HEK293T (cell line): ENCODE measurements at regions not wholly inside any gene's neighbourhood (a gene's known extent, or its start where the extent isn't known, plus 50 kb on each side); places are given as distances from the start of the nearest gene placed in this dataset.

Experiments
- CTCF ChIA-PET: fragments of 350-600 bp; formaldehyde crosslinking; extraction: SDS; loops from one replicate; lab custom pipeline; 2021; ENCODE audit warnings: antibody characterized with exemption, inconsistent platforms; lab: Yijun Ruan, JAX
- POLR2A ChIA-PET: fragments of 350-600 bp; formaldehyde crosslinking; extraction: SDS; loops from one replicate; lab custom pipeline; 2020; ENCODE audit warnings: antibody characterized with exemption, inconsistent platforms; lab: Yijun Ruan, JAX
- DNase-seq: peaks from one replicate; pipeline ENCODE4 v3.0.0; 2012; ENCODE audit warnings: mixed read lengths; ENCODE audit errors: extremely low spot score
- ARNT ChIP-seq: fragments of 450-650 bp; IDR thresholded peaks from 2 replicates; pipeline ENCODE4 v1.6.1; 2017; ENCODE audit warnings: mild to moderate bottlenecking
- BHLHE40 ChIP-seq: fragments of 450-650 bp; IDR thresholded peaks from 2 replicates; pipeline ENCODE4 v1.6.1; 2016; ENCODE audit warnings: mild to moderate bottlenecking, moderate library complexity, borderline replicate concordance
- CTBP1 ChIP-seq: fragments of 450-650 bp; IDR thresholded peaks from 2 replicates; pipeline ENCODE4 v1.6.1; 2016; ENCODE audit warnings: borderline replicate concordance
- ELF4 ChIP-seq: fragments of 450-650 bp; IDR thresholded peaks from 2 replicates; pipeline ENCODE4 v1.6.1; 2017; ENCODE audit warnings: antibody characterized with exemption
- FOXA1 ChIP-seq: fragments of 450-650 bp; IDR thresholded peaks from 2 replicates; pipeline ENCODE4 v1.6.1; 2016; ENCODE audit warnings: mild to moderate bottlenecking
- FOXK2 ChIP-seq: fragments of 450-650 bp; IDR thresholded peaks from 2 replicates; pipeline ENCODE4 v1.6.1; 2016; ENCODE audit warnings: mild to moderate bottlenecking
- FOXM1 ChIP-seq: fragments of 450-650 bp; IDR thresholded peaks from 2 replicates; pipeline ENCODE4 v1.6.1; 2017; ENCODE audit warnings: mild to moderate bottlenecking, borderline replicate concordance
- HDGF ChIP-seq: fragments of 450-650 bp; IDR thresholded peaks from 2 replicates; pipeline ENCODE4 v1.6.1; 2017; ENCODE audit warnings: antibody characterized with exemption, borderline replicate concordance
- L3MBTL2 ChIP-seq: fragments of 450-650 bp; conservative IDR thresholded peaks from 2 replicates; pipeline ENCODE4 v1.6.1; 2016; ENCODE audit warnings: mild to moderate bottlenecking
- LEF1 ChIP-seq: fragments of 450-650 bp; IDR thresholded peaks from 2 replicates; pipeline ENCODE4 v1.6.1; 2017; ENCODE audit warnings: mild to moderate bottlenecking, borderline replicate concordance
- NFRKB ChIP-seq: fragments of 450-650 bp; IDR thresholded peaks from 2 replicates; pipeline ENCODE4 v1.6.1; 2016; ENCODE audit warnings: mild to moderate bottlenecking, moderate library complexity
- PKNOX1 ChIP-seq: fragments of 450-650 bp; IDR thresholded peaks from 2 replicates; pipeline ENCODE4 v1.6.1; 2016
- SP1 ChIP-seq: fragments of 450-650 bp; IDR thresholded peaks from 2 replicates; pipeline ENCODE4 v1.6.1; 2017
- SUZ12 ChIP-seq: fragments of 450-650 bp; IDR thresholded peaks from 2 replicates; pipeline ENCODE4 v1.6.1; 2016; ENCODE audit warnings: mild to moderate bottlenecking
- TARDBP ChIP-seq: fragments of 450-650 bp; IDR thresholded peaks from 2 replicates; pipeline ENCODE4 v1.6.1; 2016
- ZNF384 ChIP-seq: fragments of 450-650 bp; IDR thresholded peaks from 2 replicates; pipeline ENCODE4 v1.6.1; 2016

- ChIA-PET CTCF (no interaction called here), POLR2A (no interaction called here)
- TF ChIP-seq SUZ12, result no peak
- no peak for TF ChIP-seq L3MBTL2
- TF ChIP-seq HDGF, result no peak
- no peak for TF ChIP-seq FOXM1
- no peak for TF ChIP-seq TARDBP
- TF ChIP-seq CTBP1, result no peak
- no peak for TF ChIP-seq LEF1
- TF ChIP-seq ARNT, result no peak
- TF ChIP-seq FOXA1, result no peak
- TF ChIP-seq FOXK2, result no peak
- TF ChIP-seq SP1, result no peak
- TF ChIP-seq NFRKB, result no peak
- DNase-seq, result no peak
Observed at GRCh38 chr18:10050956-10051355, 137.1 kb downstream of the VAPA start.

DNA sequence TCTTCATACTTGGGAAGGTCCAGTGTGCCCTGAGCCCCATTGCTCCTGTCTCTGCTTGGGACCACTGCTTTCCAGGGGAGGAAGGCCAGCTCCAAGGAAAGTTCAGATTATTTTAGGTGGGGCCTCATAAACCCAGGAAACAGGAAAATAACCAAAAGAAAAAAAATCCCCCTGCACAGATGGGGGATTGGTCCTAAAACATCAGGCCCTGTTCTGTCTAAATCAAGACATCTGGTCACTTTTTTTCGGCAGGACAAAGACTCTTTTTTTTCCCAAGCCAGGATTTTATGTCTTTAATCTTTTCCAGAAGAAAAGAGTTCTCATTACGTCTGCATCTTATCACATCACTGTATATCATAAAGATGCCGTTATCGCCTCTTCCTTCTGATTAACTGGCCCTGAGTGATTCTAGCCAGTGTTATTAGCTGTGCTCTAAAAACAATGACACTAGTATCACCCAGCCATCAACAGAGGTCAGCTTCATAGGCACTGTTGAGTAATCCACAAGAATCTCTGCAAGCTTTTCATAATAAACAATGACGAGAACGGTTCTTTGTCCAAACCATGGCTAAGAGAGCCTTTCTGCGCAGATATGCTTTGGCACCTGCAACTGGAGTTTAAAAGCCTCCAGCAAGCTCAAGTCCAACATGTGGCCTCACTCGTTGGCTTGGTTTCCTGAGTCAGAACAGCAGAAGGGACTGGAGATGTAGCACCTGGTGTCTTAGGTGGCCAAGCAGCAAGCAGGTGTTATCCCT, 138.2 kb downstream of the VAPA start:
- no peak for DNase-seq
- TF ChIP-seq ZNF384 (no peak), NFRKB (no peak), ELF4 (no peak), BHLHE40 (no peak)
- ChIA-PET POLR2A (no interaction called here), CTCF (interaction anchor here (1.0 kb wide), 1 partner anchor 80 kb away, joined by 3 read pairs; no protein-coding TSS in a partner anchor)

DNA sequence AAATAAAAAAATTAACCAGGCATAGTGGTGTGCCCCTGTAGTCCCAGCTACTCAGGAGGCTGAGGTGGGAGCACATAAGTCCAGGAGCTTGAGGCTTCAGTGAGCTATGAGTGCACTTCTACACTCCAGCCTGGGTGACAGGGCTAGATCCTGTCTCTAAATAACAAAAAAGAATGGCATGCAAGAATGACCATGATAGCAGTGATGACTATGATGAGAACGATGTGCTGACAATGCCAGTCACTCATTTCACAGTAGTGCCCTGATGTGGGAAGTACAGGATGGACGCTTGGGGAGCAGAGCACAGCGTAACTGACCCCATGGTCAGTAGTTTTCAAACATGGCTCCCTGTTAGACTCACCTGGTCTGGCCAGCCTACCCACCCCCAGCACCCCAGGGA, 139.1 kb downstream of the VAPA start:
- ChIA-PET POLR2A (no interaction called here), CTCF (no interaction called here)
- TF ChIP-seq L3MBTL2 (no peak), BHLHE40 (no peak)
- DNase-seq, result no peak

DNA sequence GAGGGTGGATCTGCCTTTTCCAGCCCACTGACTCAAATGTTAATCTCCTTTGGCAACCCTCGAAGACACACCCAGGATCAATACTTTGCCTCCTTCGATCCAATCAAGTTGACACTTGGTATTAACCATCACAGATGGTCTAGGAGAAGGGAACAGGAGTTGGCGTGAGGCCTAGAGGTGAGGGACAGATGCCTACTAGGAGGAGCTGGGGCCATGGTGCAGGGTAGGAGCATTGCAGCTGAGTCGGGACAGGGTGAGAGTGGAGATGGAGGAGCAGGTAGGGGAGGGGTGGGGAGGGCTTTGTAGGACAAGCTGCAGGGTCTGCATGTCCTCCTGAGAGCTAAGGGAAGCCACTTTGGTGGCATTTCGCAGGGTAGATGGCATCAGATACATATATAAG, 140.0 kb downstream of the VAPA start:
- no peak for DNase-seq
- ChIA-PET POLR2A (no interaction called here), CTCF (no interaction called here)
- no peak for TF ChIP-seq FOXK2
- TF ChIP-seq LEF1, result no peak
- TF ChIP-seq BHLHE40, result no peak
- no peak for TF ChIP-seq CTBP1
- no peak for TF ChIP-seq ARNT
- no peak for TF ChIP-seq TARDBP
- no peak for TF ChIP-seq L3MBTL2
- no peak for TF ChIP-seq ELF4
- TF ChIP-seq NFRKB, result no peak
- TF ChIP-seq PKNOX1, result no peak

DNA sequence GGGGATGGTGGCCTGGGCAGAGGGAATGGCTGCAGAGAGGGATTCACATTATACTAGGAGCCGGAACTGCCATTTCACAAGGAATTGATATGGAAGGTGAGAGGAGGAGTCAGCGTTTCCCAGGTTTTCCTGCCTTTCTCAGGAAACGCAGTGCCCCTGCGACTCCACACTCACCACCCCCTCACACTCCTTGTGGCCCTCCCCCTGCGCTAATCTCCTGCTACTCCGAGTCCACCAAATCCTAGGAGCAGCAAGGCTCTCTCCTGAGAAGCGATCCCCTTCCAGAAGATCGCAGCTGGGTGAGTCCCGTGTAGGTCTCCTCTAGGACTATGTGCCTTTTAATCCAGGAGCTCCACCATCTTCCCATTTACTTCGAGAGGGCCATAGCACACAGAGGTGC, 140.6 kb downstream of the VAPA start:
- ChIA-PET CTCF (no interaction called here), POLR2A (no interaction called here)
- no peak for DNase-seq
- no peak for TF ChIP-seq PKNOX1
- TF ChIP-seq HDGF, result no peak
- TF ChIP-seq BHLHE40, result no peak
- TF ChIP-seq ARNT, result no peak
- no peak for TF ChIP-seq L3MBTL2
- no peak for TF ChIP-seq CTBP1
- TF ChIP-seq NFRKB, result no peak
- TF ChIP-seq SUZ12, result no peak
- no peak for TF ChIP-seq SP1
- no peak for TF ChIP-seq ZNF384
- TF ChIP-seq FOXM1, result no peak
- TF ChIP-seq LEF1, result no peak

- ChIA-PET CTCF (no interaction called here), POLR2A (no interaction called here)
- no peak for TF ChIP-seq BHLHE40
- TF ChIP-seq SUZ12, result no peak
- no peak for DNase-seq
Observed at GRCh38 chr18:10055125-10055750, 141.4 kb downstream of the VAPA start.

- TF ChIP-seq HDGF (no peak), SP1 (no peak), BHLHE40 (no peak)
Observed at GRCh38 chr18:10056506-10056905, 142.7 kb downstream of the VAPA start.

More at GRCh38 chr18:10056506-10056905, 142.7 kb downstream of the VAPA start:
- CTCF ChIA-PET, result no interaction called here
- no peak for DNase-seq
- POLR2A ChIA-PET, result no interaction called here
